Keratinocyte (primary cell): ENCODE measurements at regions not wholly inside any gene's neighbourhood (a gene's known extent, or its start where the extent isn't known, plus 50 kb on each side); places are given as distances from the start of the nearest gene placed in this dataset.

Experiments used
- CTCF ChIP-seq, 3 experiments: IDR thresholded peaks in 1 of 3; conservative IDR thresholded peaks in 1 of 3; optimal IDR thresholded peaks in 1 of 3; 2 replicates in 2 of 3; 3 replicates in 1 of 3; pipeline versions ENCODE3 to v1.5.1; 2011; ENCODE audit warnings: low read length in 3 of 3, mild to moderate bottlenecking in 3 of 3, moderate library complexity in 2 of 3, control low read depth in 1 of 3, inconsistent platforms in 1 of 3; ENCODE audit not compliant: insufficient read depth in 2 of 3; ENCODE audit errors: extremely low read depth in 1 of 3
- EZH2 ChIP-seq: IDR thresholded peaks from one replicate; pipeline ENCODE4 v1.6.1; 2012; ENCODE audit warnings: inconsistent platforms, mild to moderate bottlenecking, low read length, moderate library complexity

GRCh38 chr10:129021594-129022304 lies 445.3 kb upstream of the MGMT start:
- TF ChIP-seq CTCF (optimal IDR thresholded peaks at IDR 0.05 in 1 of 3, IDR thresholded peaks at IDR 0.05 in 1 of 3, conservative IDR thresholded peaks at IDR 0.05 in 1 of 3; ENCODE audit: extremely low read depth in 1 of 3, insufficient read depth in 2 of 3, low read length in 3 of 3) (no peak), EZH2 (no peak)
